Spleen (tissue), 7 donors: ENCODE measurements at regions not wholly inside any gene's neighbourhood (a gene's known extent, or its start where the extent isn't known, plus 50 kb on each side); places are given as distances from the start of the nearest gene placed in this dataset.

Experiments
- POLR2A ChIP-seq, 3 donors: fragments of 450-650 bp; IDR thresholded peaks; one replicate each; pipeline ENCODE4 v1.5.1; 2017; ENCODE audit warnings: antibody characterized with exemption in 3 of 3, mild to moderate bottlenecking in 1 of 3
- POLR2AphosphoS5 ChIP-seq, 3 donors: sonication (generic); formaldehyde crosslinking; IDR thresholded peaks; one replicate each; pipeline ENCODE4 v1.5.1; 2017; ENCODE audit warnings: antibody characterized with exemption in 3 of 3
- TF ChIP-seq, protein P1 (sequence below), 11 experiments: fragments of 200-600 bp in 7 of 11; fragments of 450-650 bp in 4 of 11; sonication (generic) in 4 of 11; IDR thresholded peaks in 8 of 11; conservative IDR thresholded peaks in 3 of 11; 1 replicate in 7 of 11; 2 replicates in 4 of 11; pipeline versions ENCODE4 v1.4.0 to v1.8.0; 2016 to 2021; ENCODE audit warnings: antibody characterized with exemption in 11 of 11, inconsistent platforms in 4 of 11, mild to moderate bottlenecking in 1 of 11
- donor health status: DM: no; HTN: no; CAD: no; lungs with moderate emphysema.
- donor health status: DM: no; HTN: no; CAD: no.
- donor health status: DM: no; HTN: no; CAD: no.

DNA sequence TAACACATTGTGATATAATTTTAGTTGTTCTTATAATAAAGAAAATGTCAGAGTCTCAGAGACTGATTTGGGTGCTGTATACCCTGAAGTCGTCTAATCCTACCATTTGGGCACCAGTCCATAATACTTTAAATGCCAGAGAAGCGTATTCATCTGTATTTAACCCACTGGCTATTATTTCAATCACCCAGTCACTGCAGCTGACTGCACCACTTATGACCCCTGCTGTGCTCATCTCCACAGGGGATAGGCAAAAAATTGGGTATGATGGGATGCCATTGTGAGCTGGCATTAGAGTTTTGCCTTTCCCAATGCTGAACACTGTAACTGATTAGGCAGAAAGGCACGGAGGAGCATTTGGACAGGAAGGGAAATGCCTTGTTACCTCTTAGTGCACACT lies 599.7 kb downstream of the CAAP1 start:
- TF ChIP-seq, protein P1, sequence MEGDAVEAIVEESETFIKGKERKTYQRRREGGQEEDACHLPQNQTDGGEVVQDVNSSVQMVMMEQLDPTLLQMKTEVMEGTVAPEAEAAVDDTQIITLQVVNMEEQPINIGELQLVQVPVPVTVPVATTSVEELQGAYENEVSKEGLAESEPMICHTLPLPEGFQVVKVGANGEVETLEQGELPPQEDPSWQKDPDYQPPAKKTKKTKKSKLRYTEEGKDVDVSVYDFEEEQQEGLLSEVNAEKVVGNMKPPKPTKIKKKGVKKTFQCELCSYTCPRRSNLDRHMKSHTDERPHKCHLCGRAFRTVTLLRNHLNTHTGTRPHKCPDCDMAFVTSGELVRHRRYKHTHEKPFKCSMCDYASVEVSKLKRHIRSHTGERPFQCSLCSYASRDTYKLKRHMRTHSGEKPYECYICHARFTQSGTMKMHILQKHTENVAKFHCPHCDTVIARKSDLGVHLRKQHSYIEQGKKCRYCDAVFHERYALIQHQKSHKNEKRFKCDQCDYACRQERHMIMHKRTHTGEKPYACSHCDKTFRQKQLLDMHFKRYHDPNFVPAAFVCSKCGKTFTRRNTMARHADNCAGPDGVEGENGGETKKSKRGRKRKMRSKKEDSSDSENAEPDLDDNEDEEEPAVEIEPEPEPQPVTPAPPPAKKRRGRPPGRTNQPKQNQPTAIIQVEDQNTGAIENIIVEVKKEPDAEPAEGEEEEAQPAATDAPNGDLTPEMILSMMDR (IDR thresholded peaks at IDR 0.05 in 8 of 11, conservative IDR thresholded peaks at IDR 0.05 in 3 of 11): no peak
- TF ChIP-seq POLR2A (IDR thresholded peaks at IDR 0.05): no peak
- no peak for TF ChIP-seq POLR2AphosphoS5 (IDR thresholded peaks at IDR 0.05)
